Osteoblast (primary cell): ENCODE measurements at regions not wholly inside any gene's neighbourhood (a gene's known extent, or its start where the extent isn't known, plus 50 kb on each side); places are given as distances from the start of the nearest gene placed in this dataset.

ENCODE experiments used
- DNase-seq: peaks from one replicate; pipeline ENCODE4 v3.0.0; 2011; ENCODE audit warnings: low spot score, mixed read lengths; ENCODE audit not compliant: insufficient read length; ENCODE audit errors: missing footprints
- H2AFZ ChIP-seq: 2 replicates; pipeline ENCODE4 v1.6.0; 2011; ENCODE audit warnings: mild to moderate bottlenecking, low read length
- H3K27ac ChIP-seq: 2 replicates; pipeline ENCODE4 v1.5.1; 2011; ENCODE audit warnings: mild to moderate bottlenecking, low read depth, low read length, moderate library complexity
- H3K27me3 ChIP-seq: 2 replicates; pipeline ENCODE4 v1.6.0; 2012; ENCODE audit warnings: mild to moderate bottlenecking, control low read depth, inconsistent platforms, low read length, moderate library complexity; ENCODE audit not compliant: insufficient read depth
- H3K36me3 ChIP-seq: 2 replicates; pipeline ENCODE4 v1.5.1; 2011; ENCODE audit warnings: mild to moderate bottlenecking, low read length, control low read depth, moderate library complexity; ENCODE audit not compliant: insufficient read depth
- H3K4me1 ChIP-seq: 2 replicates; pipeline ENCODE4 v1.5.1; 2011; ENCODE audit warnings: mild to moderate bottlenecking, low read length, control low read depth, moderate library complexity; ENCODE audit not compliant: insufficient read depth
- H3K4me2 ChIP-seq: 2 replicates; pipeline ENCODE4 v1.6.0; 2011; ENCODE audit warnings: mild to moderate bottlenecking, low read length; ENCODE audit not compliant: insufficient read depth
- H3K4me3 ChIP-seq: fragments of 200-600 bp; sonication (generic); 3 replicates; pipeline ENCODE4 v1.5.1; 2012; ENCODE audit warnings: mild to moderate bottlenecking, low read length, inconsistent platforms; ENCODE audit not compliant: insufficient read depth
- H3K79me2 ChIP-seq: 2 replicates; pipeline ENCODE4 v1.6.0; 2012; ENCODE audit warnings: mild to moderate bottlenecking, low read length, control low read depth, inconsistent platforms; ENCODE audit not compliant: insufficient read depth
- H3K9me3 ChIP-seq: 2 replicates; pipeline ENCODE4 v1.5.1; 2011; ENCODE audit warnings: low read depth, low read length, control low read depth
- H4K20me1 ChIP-seq: 2 replicates; pipeline ENCODE4 v1.6.0; 2012; ENCODE audit warnings: mild to moderate bottlenecking, low read length, control low read depth; ENCODE audit not compliant: insufficient read depth
- CTCF ChIP-seq: IDR thresholded peaks from 2 replicates; pipeline ENCODE4 v1.5.1; 2011; ENCODE audit warnings: mild to moderate bottlenecking, low read depth, low read length, moderate library complexity; ENCODE audit errors: extremely low read depth

GRCh38 chr7:106775552-106775936 is 89.5 kb upstream of the PIK3CG start:
- Histone ChIP-seq H3K79me2 (no peaks in the 10 kb centered on the region), H3K4me3 (peak overlapping the region; percentile 27), H3K9me3 (no peaks in the 10 kb centered on the region), H2AFZ (peak overlapping the region; percentile 38), H3K4me2 (peak overlapping the region; percentile 60), H3K4me1 (peaks cover 30% of the 10 kb centered on the region), H3K27ac (peak overlapping the region; percentile 54), H3K36me3 (no peaks in the 10 kb centered on the region), H3K27me3 (no peaks in the 10 kb centered on the region), H4K20me1 (no peaks in the 10 kb centered on the region)
- no peak for TF ChIP-seq CTCF
- peak; percentile 85 for DNase-seq

- Histone ChIP-seq H3K9me3 (no peaks in the 10 kb centered on the region), H3K36me3 (no peaks in the 10 kb centered on the region), H3K27ac (peak overlapping the region; percentile 54), H3K4me2 (peak overlapping the region; percentile 60), H4K20me1 (no peaks in the 10 kb centered on the region), H2AFZ (peak overlapping the region; percentile 63), H3K4me3 (no peak overlapping the region), H3K27me3 (no peaks in the 10 kb centered on the region), H3K4me1 (peaks cover 28% of the 10 kb centered on the region), H3K79me2 (no peaks in the 10 kb centered on the region)
- TF ChIP-seq CTCF: no peak
- no peak for DNase-seq
These were observed 89.0 kb upstream of the PIK3CG start for GRCh38 chr7:106775975-106776607.

- Histone ChIP-seq H3K9me3 (no peaks in the 10 kb centered on the region), H3K27ac (no peak overlapping the region), H3K4me2 (no peak overlapping the region), H3K36me3 (no peaks in the 10 kb centered on the region), H3K79me2 (no peaks in the 10 kb centered on the region), H3K27me3 (no peaks in the 10 kb centered on the region), H3K4me1 (peaks cover 28% of the 10 kb centered on the region), H3K4me3 (no peak overlapping the region), H4K20me1 (no peaks in the 10 kb centered on the region), H2AFZ (no peak overlapping the region)
- no peak for TF ChIP-seq CTCF
- no peak for DNase-seq
These were observed 88.3 kb upstream of the PIK3CG start for GRCh38 chr7:106776618-106777347.

GRCh38 chr7:106777674-106778299 is 87.3 kb upstream of the PIK3CG start:
- Histone ChIP-seq H3K4me1 (peaks cover 22% of the 10 kb centered on the region), H3K4me3 (no peak overlapping the region), H3K27ac (no peak overlapping the region), H3K27me3 (no peaks in the 10 kb centered on the region), H3K36me3 (no peaks in the 10 kb centered on the region), H3K4me2 (no peak overlapping the region), H4K20me1 (no peaks in the 10 kb centered on the region), H3K79me2 (no peaks in the 10 kb centered on the region), H2AFZ (no peak overlapping the region), H3K9me3 (no peaks in the 10 kb centered on the region)
- DNase-seq: no peak
- no peak for TF ChIP-seq CTCF
